Loucy (cell line): ENCODE measurements at regions not wholly inside any gene's neighbourhood (a gene's known extent, or its start where the extent isn't known, plus 50 kb on each side); places are given as distances from the start of the nearest gene placed in this dataset.

Experiments used
- H2AFZ ChIP-seq: fragments of 200-600 bp; sonication (generic); 2 replicates; pipeline ENCODE4 v1.6.0; 2016; ENCODE audit warnings: antibody characterized with exemption, mild to moderate bottlenecking, low read length, moderate library complexity
- H3F3A ChIP-seq: fragments of 200-600 bp; 2 replicates; pipeline ENCODE4 v1.6.0; 2016; ENCODE audit warnings: antibody characterized with exemption, low read depth, mild to moderate bottlenecking
- H3K27me3 ChIP-seq: fragments of 200-600 bp; sonication (generic); 2 replicates; pipeline ENCODE4 v1.6.1; 2014; ENCODE audit warnings: low read length, mild to moderate bottlenecking; ENCODE audit not compliant: insufficient read depth, poor library complexity, severe bottlenecking
- H3K36me3 ChIP-seq: fragments of 200-600 bp; sonication (generic); 2 replicates; pipeline ENCODE4 v1.6.1; 2016; ENCODE audit warnings: low read length; ENCODE audit not compliant: insufficient read depth
- H3K4me1 ChIP-seq: fragments of 200-600 bp; sonication (generic); 2 replicates; pipeline ENCODE4 v1.5.1; 2014; ENCODE audit warnings: low read length, mild to moderate bottlenecking; ENCODE audit not compliant: insufficient read depth, poor library complexity, severe bottlenecking
- H3K4me2 ChIP-seq: fragments of 200-600 bp; sonication (generic); 2 replicates; pipeline ENCODE4 v1.6.0; 2014; ENCODE audit warnings: antibody characterized with exemption, low read length, low read depth, mild to moderate bottlenecking; ENCODE audit not compliant: poor library complexity, severe bottlenecking
- H3K4me3 ChIP-seq: fragments of 200-600 bp; sonication (generic); 2 replicates; pipeline ENCODE4 v1.5.1; 2014; ENCODE audit warnings: low read length, mild to moderate bottlenecking, mixed read lengths; ENCODE audit not compliant: poor library complexity, severe bottlenecking
- H3K79me2 ChIP-seq: fragments of 200-600 bp; sonication (generic); 2 replicates; pipeline ENCODE4 v1.6.1; 2014; ENCODE audit warnings: low read length; ENCODE audit not compliant: insufficient read depth
- H3K9ac ChIP-seq: fragments of 200-600 bp; sonication (generic); 2 replicates; pipeline ENCODE4 v1.6.0; 2014; ENCODE audit warnings: mild to moderate bottlenecking, low read depth, low read length, moderate library complexity; ENCODE audit not compliant: poor library complexity, severe bottlenecking
- H3K9me2 ChIP-seq: fragments of 200-600 bp; sonication (generic); replicated peaks from 2 replicates; pipeline ENCODE4 v1.6.1; 2016; ENCODE audit warnings: low read depth, low read length, mixed read lengths
- H3K9me3 ChIP-seq: fragments of 200-600 bp; sonication (generic); 2 replicates; pipeline ENCODE4 v1.6.1; 2014; ENCODE audit warnings: mild to moderate bottlenecking, antibody characterized with exemption, low read length, low read depth; ENCODE audit not compliant: insufficient read depth
- H4K20me1 ChIP-seq: fragments of 200-600 bp; sonication (generic); 2 replicates; pipeline ENCODE4 v1.6.0; 2014; ENCODE audit warnings: antibody characterized with exemption, low read length, mild to moderate bottlenecking; ENCODE audit not compliant: insufficient read depth, poor library complexity, severe bottlenecking
- CTCF ChIP-seq: fragments of 200-600 bp; sonication (generic); conservative IDR thresholded peaks from 2 replicates; pipeline ENCODE4 v1.5.1; 2014; ENCODE audit warnings: mild to moderate bottlenecking, antibody characterized with exemption, low read length
- EZH2phosphoT487 ChIP-seq: fragments of 200-600 bp; IDR thresholded peaks from 2 replicates; pipeline ENCODE4 v1.6.1; 2018; ENCODE audit warnings: antibody characterized with exemption, mild to moderate bottlenecking, moderate library complexity, borderline replicate concordance

- Histone ChIP-seq H3K4me2 (no peak overlapping the region), H2AFZ (no peak overlapping the region), H3K9me3 (no peaks in the 10 kb centered on the region), H3K36me3 (no peaks in the 10 kb centered on the region), H3K9ac (no peak overlapping the region), H3K4me3 (no peak overlapping the region), H4K20me1 (no peaks in the 10 kb centered on the region), H3K27me3 (no peaks in the 10 kb centered on the region), H3K79me2 (no peaks in the 10 kb centered on the region), H3K9me2 (no peaks in the 10 kb centered on the region), H3F3A (no peaks in the 10 kb centered on the region), H3K4me1 (no peaks in the 10 kb centered on the region)
- TF ChIP-seq EZH2phosphoT487 (no peak), CTCF (no peak)
Observed at GRCh38 chr17:52235516-52235915, 77.0 kb upstream of the CA10 start.

GRCh38 chr17:52233632-52234031, 75.1 kb upstream of the CA10 start:
- no peak overlapping the region for H3K9ac ChIP-seq
- H3F3A ChIP-seq: no peaks in the 10 kb centered on the region
- TF ChIP-seq CTCF: no peak
- H3K79me2 ChIP-seq: no peaks in the 10 kb centered on the region
- no peaks in the 10 kb centered on the region for H3K9me3 ChIP-seq
- H3K36me3 ChIP-seq: no peaks in the 10 kb centered on the region
- H3K9me2 ChIP-seq: no peaks in the 10 kb centered on the region
- H3K4me1 ChIP-seq: no peaks in the 10 kb centered on the region
- H3K4me3 ChIP-seq: no peak overlapping the region
- H4K20me1 ChIP-seq: no peaks in the 10 kb centered on the region
- H3K27me3 ChIP-seq: no peaks in the 10 kb centered on the region
- H3K4me2 ChIP-seq: no peak overlapping the region
- no peak overlapping the region for H2AFZ ChIP-seq

- no peaks in the 10 kb centered on the region for H3K36me3 ChIP-seq
- H3K79me2 ChIP-seq: no peaks in the 10 kb centered on the region
- no peaks in the 10 kb centered on the region for H3K4me1 ChIP-seq
- H3K4me3 ChIP-seq: no peak overlapping the region
- no peak overlapping the region for H3K9ac ChIP-seq
- H3K27me3 ChIP-seq: no peaks in the 10 kb centered on the region
- H3K4me2 ChIP-seq: no peak overlapping the region
- H3F3A ChIP-seq: no peaks in the 10 kb centered on the region
- TF ChIP-seq CTCF: no peak
- TF ChIP-seq EZH2phosphoT487: no peak
- H3K9me3 ChIP-seq: no peaks in the 10 kb centered on the region
- no peak overlapping the region for H2AFZ ChIP-seq
- H3K9me2 ChIP-seq: no peaks in the 10 kb centered on the region
- no peaks in the 10 kb centered on the region for H4K20me1 ChIP-seq
Observed at GRCh38 chr17:52233176-52233575, 74.7 kb upstream of the CA10 start.
